NOMO-1 treated with dmso at 0.1 percent for 144 hours (cell line): ENCODE measurements at regions not wholly inside any gene's neighbourhood (a gene's known extent, or its start where the extent isn't known, plus 50 kb on each side); places are given as distances from the start of the nearest gene placed in this dataset.

ENCODE experiments used
- DNase-seq: peaks from one replicate; lab custom pipeline; 2025; ENCODE audit not compliant: unreplicated experiment; lab: John Stamatoyannopoulos, UW

DNA sequence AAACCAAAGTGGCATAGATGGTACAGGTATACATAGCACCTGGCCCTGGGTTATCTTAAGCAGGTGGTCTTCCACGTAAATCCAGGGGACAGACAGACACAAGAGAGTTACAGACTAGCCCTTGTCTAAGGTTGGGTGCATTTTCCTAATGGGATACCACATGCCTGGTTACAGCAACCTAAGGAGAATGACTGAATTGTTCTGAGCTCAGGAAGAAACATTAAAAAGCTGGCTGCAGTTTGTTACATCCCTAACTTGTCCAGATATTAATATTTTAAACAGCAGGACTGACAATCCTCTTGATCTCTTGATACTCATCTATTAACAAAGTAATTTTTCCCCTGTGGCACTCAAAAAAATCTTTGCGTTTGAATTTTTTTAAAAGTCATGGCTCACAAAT is 102.2 kb upstream of the SERP2 start:
- no peak for DNase-seq

DNA sequence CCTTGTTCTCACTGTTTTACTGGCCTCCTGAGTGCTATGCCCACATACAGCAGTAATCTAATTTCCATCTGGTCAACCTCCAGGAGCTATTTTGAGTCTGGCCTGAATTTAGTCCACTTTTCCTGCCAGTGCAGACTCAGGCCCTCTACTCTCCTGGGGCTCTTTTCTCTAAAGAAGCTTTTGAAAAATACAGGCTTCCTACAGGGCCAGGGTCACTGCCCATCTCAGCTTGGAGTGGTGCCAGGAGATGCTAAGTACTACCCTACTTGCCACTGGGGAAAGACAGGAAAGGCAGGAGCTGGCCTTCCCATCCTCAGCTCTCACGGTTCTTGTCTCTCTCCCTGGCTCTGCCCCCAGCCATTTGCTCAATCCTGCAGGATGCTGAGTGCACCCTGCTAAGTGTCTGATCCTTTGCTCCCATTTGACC is 101.7 kb upstream of the SERP2 start:
- DNase-seq, result no peak

DNA sequence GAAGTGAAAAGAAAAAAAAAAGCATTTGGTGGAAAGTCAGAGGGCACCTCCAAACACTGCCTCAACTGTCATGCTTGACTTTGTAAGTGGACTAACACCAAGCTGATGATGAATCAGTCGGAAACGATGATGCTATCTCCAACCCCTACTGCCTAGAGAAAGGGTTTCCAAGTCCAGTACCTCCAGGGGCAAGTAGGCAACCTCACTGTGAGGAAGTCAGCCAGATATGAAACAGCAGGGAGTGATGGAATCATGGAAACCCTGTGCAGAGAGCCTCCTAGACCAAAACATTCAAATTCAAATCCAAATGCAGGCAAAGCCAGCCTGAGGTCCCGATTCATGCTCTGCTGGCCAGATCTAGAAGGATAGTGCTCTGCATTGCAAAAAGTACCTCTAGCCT is 100.9 kb upstream of the SERP2 start:
- no peak for DNase-seq

DNA sequence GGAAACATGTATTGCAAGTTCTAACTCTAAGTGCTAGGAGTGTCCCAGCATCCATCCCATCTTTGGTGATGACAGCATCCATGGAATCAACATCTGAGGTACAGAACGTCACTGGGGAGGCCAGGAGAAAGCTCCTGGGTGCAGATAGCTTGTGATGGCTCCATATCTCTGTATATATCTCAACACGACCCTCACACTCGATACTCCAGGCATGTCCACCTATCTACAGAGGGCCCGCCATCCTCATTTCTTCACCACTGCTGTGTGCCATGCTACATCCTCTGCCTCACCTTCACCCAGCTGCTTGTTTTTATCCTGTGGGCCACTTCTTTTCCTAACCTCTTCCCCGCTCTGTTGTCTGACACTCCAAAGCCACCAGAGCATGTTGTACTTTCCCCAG is 100.4 kb upstream of the SERP2 start:
- no peak for DNase-seq

DNA sequence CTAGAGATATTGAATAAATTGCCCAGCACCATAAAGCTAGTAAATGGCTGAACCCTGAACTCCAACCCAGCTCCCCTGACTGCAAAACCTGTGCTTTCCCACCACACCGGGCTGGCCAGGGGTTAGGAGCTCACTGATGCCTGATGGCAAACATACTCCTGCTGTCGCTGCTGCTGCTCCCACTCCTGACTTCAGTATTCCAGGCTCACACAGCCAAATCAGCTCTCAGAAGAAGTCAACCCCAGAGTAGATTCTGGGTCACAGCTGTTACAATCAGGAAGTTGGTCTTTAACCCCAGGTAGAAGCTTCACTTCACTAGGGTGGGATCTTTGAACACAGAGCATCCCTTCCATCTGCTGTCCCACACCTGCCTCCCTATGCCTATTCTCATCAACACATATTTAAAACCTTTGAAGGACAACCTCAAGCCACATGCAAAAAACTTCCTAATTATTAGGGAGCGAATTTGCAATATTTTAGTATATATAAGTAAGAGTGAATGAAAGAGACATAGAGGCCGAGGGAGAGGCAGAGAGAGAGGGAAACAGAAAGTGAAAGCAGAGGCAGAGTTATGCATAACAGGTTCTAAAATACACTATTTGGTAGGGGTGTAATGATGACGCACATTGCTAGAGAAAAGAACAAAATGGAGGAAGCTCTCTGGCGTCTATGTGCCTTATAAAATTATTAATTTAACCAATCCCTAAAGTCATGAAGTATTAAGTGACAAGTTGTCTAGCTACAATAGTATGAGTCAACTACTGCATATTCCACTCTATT is 99.4 kb upstream of the SERP2 start:
- DNase-seq, result no peak

DNA sequence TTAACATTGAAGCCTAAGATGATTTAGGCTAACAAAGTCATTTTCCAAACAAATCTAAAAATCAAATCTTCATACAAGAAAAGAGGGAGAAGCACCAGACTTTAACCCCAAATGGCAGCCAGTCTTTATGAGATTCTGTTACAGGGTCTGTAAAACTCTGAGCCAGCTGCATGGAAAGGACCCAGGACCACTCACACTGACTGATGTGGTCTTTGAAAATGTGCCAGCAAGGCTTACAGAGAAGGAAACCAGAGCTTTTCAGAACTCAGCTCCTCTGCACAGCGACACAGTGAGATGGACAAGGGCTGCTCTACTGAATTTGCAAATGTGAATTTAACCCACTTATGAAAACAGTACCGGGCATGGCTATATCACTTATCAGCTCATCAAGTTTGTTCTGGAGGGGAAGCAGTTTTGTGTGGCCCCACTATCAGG is 98.8 kb upstream of the SERP2 start:
- DNase-seq, result no peak

DNA sequence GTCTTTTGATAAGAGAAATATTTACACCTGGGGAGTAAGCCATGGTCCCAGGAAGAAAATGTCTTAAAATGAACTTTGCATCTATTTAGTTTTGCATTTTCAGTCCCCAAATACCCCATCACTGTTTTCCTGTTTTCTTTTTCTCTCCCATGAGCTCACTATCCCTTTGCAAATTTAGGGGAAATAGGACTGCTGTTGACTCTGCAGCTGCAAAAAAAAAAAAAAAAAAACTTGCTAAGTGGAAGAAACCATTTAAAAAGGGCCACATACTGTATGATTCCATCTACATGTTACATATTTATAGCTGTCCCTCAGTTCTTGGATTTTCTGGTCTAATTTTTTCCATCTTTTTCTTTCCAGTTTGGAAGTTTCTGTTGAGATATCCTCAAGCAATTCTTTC is 98.2 kb upstream of the SERP2 start:
- no peak for DNase-seq

DNA sequence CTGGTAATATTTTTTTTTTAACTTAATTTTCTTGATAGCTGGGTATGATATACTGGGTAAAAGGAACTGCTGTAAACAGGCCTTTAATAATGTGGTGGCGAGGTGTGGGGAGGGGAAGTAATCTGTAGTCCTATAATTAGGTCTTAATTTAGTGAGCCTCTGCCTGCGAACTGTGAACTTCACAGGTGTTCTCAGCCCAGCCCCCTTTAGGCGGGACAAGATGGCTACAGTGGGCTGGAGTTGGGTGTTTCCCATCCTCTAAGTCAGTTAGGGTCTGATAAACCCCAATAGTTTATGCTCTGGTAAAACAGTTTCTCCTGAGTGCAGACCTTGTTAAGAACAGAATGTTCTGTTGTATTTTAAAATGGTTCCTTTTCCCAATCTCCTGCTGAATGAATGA is 97.6 kb upstream of the SERP2 start:
- DNase-seq, result no peak

DNA sequence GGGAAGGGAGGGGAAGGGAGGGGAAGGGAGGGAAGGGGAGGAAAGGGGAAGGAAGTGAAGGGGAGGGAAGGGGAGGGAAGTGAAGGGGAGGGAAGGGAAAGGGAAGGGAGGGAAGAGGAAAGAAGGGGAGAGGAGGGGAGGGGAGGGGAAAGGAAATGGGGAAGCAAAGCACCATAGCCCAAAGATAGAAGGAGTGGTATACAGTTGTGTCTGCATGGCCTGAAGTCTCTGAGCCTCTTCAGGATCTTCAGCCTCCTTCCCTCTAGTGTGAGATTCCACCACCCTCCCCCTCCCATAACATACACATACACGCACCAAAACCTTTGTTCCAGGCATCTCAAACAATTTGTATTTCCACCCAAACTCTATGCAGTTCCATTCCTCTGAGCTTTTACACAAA is 96.2 kb upstream of the SERP2 start:
- DNase-seq, result no peak

DNA sequence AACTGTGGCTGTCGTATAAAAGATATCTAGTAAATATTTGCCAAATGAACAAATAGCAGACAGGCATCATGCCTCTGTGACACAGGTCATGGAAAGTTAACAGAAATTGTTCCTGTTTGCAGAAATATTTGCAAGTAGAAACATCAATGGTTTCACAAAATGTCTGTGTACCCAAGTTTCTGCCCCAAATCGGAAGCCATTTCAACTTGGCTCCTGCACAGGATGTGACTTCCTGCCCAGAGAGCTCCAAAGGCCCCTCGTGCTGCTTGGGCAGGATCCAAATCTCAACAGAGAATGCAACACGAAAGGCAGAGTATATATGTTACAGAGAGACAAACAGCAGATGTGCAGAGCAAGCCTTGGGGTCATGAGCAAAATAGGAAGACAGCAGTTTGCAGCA is 95.5 kb upstream of the SERP2 start:
- DNase-seq, result no peak

DNA sequence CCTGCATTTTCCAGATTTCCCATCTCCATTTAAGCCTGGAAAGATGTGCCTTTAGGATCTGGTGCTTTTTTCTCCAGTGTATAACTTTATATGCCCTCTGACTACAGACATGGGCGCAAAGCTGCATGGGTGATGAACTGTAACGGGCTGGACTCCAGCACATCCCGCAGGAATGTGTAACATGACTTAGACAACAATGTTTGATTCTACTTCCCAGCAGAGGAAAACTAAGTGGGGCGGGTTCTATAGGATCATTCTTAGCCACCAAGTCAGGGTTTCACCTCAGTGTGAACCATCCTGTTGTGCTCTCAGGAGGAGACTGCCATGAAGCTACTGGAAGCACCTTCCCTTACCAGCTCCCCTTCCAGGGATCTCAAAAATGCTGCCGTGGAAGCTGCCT is 93.2 kb upstream of the SERP2 start:
- DNase-seq, result no peak

DNA sequence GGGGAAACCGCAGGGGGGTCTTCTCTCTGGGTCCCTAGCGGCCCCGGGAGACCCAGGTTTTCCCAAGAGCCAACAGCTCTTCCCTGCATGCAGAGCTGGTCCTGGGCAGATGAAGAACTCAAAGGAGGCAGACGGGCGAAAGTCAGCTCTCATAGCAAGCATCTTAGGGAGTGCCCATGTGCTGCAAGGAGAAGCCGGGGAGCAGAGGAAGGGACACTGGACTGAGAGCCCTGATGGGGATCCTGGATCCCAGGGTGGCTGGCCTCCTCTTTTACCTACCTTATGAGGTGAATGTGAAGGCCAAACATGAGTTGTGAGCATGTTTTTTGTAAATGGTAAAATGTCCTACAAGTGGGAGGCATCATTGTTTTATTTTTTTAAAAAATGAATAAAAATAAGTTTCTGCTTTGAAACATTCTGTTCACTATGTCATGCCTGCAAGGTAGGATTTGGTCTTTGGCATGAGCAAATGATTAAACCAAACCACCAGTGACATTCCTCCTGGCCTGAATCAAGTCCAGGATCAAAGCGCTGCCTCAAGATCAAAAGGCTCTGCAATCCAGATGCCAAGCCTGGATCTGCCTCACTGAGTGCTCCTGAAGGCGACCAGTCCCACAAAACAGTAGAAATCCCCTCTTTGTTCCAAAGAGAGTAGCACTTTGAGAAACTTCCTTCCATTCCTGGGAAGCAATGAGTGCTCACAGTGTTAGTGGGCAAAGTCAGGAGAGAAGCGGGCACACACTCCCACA is 92.2 kb upstream of the SERP2 start:
- DNase-seq, result no peak

DNA sequence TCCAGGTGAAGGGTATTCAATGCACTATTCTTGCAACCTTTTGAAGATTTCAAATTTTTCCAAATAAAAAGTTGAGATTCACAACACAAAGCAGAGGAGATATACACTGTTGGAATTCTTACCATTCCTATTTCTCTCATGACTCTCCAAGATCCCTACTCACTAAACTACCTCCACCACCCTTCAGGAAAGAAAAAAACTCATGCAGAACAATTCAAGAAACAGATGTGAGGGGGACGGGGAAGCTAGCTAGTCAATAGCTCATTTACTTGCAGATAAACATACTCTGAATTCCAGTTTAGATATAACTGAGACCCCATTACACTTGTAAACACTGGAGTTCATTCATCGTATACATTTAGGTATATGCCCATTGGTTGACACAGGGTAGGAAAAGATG is 90.0 kb upstream of the SERP2 start:
- no peak for DNase-seq

DNA sequence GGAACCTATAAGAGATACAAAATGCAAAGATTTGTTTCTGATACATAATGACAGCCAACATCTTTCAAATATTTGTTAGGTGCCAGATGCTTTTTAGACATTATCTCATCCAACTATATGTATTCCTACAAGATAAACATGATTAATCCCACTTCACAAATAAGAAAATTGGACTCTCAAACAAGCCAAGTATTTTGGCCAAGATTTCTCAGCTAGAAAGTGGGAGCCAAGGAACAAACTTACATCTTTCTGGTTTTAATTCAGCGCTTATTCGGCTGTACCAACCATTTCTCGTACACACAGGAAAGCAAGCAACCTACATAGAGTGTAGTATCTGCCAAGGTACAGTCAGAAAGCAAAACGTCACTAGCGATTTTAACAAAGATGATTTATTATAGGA is 85.7 kb upstream of the SERP2 start:
- DNase-seq, result no peak

DNA sequence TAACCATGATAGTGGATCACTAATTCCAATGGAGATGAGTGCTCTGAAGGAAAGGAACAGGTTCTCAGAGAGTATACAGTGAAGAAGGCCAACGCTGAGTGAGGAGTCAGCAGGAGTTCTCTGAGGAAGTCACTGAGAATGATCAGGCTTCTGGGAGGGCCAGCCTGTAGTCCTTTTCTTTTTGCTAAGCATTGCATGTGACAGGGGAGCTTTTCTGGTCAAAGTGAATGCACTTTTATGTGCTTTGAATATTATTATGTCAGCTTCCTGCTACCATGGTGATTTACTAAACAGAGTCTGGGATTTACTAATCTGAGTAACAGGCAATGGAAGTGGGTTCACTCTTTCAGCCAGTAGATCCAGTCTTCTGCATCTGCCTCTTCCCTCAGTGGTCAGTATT is 81.1 kb upstream of the SERP2 start:
- DNase-seq, result no peak

DNA sequence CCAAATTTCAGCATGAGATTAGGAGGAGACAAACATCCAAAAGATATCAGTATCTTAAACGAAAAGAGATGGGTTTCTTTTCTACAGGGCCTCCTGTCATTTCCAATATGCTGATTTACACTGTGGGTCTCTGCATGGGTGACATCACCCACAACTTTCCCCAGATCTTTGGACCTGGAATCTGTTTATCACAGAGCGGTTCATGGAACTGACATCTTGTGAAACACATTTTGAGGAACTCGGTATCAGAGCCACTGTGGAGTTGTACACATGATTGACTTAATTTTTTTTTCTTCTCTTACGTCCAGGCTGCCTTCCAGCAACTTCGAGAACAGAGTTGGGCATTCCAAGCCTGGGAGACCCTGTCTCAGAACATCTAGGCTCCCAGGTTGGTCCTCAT is 80.2 kb upstream of the SERP2 start:
- DNase-seq, result no peak

DNA sequence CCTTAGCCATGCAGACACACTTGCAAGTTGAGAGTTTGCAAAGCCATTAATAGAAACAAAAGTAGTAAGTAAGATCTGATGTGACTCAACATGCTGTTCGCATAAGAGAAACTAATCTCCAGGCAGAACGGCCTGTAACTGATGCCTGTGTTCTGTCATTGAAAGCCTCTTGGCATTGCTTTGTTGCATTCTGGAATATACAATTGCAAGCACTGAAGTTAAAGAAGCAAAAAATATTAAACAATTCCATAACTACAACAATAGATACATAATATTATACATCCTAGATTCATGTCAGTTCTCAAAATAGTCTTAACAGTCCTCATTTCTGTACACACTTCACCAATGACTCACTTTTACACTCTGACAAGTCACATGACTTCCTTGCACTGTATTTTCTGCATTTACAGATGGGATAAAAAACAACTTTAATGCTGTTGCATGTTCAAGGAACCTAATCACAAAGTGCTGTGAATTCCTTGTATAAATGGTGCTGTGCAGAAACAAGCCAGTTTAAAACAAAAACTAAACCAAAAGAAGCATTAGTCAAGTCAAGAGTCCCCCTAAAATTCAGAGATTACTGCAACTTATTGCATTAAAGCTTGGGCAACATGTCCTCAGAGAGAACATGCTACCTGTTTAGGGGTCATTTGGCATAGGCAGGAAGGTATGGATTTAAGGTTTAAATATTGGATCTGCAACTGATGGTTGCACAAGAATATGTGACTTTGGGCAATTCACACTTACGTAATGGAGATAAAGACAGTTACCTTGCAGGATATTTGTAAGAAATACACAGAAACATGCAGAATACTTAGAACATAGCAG is 79.5 kb upstream of the SERP2 start:
- no peak for DNase-seq

DNA sequence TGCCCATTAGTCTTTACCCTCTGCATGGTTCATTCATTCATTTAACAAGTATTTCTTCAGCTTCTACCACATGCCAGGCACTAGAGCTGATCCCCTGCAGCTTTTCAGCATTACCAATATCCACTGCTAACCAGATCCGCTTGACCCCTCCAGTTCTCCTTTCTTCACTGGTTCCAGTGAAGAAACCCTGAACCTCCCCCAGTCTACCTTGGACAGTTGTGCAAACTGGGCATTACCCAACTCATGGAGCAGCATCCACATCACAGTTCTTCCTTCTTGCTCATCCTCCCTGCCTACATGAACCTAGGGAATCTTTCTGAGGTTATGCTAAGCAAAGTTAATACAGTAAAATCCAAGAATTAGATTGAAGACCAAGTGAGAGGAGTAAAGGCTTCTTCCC is 78.7 kb upstream of the SERP2 start:
- no peak for DNase-seq

DNA sequence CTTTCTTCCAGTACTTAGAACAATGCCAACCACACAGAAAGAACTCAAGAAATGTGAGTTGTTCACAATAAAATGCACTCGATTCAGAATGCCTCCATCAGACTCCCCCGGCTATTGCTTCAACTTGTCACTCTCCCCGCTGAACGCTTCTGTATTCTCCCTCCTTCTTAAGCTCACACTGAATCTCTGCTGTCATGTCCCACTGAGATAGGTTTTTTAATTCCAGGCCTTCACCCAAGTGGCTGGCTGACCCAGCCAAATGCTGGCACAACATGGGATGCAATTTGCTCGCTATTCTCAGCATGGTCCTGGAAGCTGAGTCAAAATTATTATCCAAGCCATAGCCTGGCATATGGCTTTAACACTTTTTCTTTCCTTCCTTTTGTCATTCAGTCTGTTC is 76.8 kb upstream of the SERP2 start:
- DNase-seq, result no peak

DNA sequence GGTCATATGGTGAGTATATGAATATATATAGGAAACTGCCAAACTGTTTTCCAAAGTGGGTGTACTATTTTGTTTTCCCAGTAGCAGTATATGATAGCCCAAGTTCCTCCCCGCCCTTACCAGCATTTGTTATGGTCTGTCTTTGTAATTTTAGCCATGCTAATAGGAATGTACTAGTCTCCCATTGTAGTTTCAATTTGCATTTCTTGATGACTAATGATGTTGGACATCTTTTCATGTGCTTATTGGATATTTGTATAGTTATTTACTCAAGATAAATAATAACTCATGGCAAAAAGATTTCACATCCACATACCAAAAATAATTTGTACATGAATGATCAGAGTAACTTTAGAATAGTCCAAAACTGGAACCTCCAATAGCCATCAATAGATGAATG is 75.3 kb upstream of the SERP2 start:
- no peak for DNase-seq

DNA sequence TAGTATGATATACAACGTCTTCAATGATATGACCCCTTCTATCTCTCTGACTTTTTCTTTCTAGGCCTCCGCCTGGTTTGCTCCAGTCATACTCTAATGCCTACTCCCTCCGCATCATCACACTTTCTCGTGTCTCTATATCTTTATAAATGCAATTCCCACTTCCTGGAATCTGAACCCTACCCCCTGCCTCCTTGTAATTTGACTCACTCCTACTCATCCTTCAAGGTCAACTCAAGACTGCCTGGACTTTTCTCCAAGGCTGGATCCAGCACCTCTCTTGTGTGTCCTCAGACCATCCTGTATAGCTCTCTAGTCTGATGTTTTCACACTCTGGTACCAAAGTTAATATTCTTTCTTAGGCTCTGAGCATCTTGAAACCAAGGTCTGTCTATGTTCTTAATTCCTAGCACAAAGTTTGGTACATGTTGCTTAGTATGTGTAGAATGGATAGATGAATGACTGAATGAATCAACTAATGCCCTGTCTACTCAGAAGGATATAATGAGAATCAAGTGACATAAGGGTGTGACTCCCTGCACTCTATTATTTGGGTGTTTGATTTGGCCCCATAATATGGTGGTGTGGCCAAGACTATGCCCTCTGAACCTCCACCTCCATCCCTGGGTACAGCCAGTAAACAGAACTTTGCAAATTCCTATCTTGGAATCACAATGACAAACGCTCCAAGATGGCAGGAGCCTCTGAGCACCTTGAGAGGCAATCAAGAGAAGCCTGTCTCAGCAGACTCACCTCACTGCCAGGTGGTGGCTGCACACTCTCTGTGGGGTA is 74.3 kb upstream of the SERP2 start:
- no peak for DNase-seq
